ENCODE measurements at regions not wholly inside any gene's neighbourhood (a gene's known extent, or its start where the extent isn't known, plus 50 kb on each side); places are given as distances from the start of the nearest gene placed in this dataset.

DNA sequence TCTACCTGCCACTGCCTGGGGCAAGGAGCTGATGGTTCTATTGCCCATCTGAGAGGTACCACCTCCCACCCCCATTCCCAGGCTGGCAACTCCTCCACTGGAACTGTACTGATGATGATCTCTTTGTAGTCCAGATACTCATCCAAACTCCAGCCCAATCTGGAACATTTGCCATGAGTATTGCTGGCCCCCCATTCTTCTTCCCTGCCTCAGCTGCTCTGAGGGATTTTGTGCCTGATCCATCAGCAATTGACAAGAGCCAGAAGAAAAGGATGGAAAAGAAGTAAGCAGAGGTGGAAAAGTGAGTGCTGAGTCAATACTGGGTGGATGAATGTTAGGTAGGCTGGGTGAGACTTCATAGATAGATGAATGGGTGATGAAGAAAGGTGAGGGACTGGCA lies 101.2 kb downstream of the NMUR2 start:
- TF ChIP-seq NR3C1 (IDR thresholded peaks at IDR 0.05) (no peak), KDM5A (IDR thresholded peaks at IDR 0.05) (no peak), KDM1A (IDR thresholded peaks at IDR 0.05; ENCODE audit: low read depth) (no peak), POLR2AphosphoS2 (conservative IDR thresholded peaks at IDR 0.05; ENCODE audit: low read length) (no peak), RAD21 (conservative IDR thresholded peaks at IDR 0.05 in 1 of 2, IDR thresholded peaks at IDR 0.05 in 1 of 2) (no peak), RNF2 (IDR thresholded peaks at IDR 0.05; ENCODE audit: borderline replicate concordance, low read depth) (no peak), CEBPB (IDR thresholded peaks at IDR 0.05) (no peak)
- TF ChIP-seq, protein P1, sequence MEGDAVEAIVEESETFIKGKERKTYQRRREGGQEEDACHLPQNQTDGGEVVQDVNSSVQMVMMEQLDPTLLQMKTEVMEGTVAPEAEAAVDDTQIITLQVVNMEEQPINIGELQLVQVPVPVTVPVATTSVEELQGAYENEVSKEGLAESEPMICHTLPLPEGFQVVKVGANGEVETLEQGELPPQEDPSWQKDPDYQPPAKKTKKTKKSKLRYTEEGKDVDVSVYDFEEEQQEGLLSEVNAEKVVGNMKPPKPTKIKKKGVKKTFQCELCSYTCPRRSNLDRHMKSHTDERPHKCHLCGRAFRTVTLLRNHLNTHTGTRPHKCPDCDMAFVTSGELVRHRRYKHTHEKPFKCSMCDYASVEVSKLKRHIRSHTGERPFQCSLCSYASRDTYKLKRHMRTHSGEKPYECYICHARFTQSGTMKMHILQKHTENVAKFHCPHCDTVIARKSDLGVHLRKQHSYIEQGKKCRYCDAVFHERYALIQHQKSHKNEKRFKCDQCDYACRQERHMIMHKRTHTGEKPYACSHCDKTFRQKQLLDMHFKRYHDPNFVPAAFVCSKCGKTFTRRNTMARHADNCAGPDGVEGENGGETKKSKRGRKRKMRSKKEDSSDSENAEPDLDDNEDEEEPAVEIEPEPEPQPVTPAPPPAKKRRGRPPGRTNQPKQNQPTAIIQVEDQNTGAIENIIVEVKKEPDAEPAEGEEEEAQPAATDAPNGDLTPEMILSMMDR (IDR thresholded peaks at IDR 0.05), result no peak
- TF ChIP-seq, protein P2, sequence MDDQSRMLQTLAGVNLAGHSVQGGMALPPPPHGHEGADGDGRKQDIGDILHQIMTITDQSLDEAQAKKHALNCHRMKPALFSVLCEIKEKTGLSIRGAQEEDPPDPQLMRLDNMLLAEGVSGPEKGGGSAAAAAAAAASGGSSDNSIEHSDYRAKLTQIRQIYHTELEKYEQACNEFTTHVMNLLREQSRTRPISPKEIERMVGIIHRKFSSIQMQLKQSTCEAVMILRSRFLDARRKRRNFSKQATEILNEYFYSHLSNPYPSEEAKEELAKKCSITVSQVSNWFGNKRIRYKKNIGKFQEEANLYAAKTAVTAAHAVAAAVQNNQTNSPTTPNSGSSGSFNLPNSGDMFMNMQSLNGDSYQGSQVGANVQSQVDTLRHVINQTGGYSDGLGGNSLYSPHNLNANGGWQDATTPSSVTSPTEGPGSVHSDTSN (IDR thresholded peaks at IDR 0.05), result no peak
- TF ChIP-seq, protein P3, sequence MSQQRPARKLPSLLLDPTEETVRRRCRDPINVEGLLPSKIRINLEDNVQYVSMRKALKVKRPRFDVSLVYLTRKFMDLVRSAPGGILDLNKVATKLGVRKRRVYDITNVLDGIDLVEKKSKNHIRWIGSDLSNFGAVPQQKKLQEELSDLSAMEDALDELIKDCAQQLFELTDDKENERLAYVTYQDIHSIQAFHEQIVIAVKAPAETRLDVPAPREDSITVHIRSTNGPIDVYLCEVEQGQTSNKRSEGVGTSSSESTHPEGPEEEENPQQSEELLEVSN (IDR thresholded peaks at IDR 0.05; ENCODE audit: borderline replicate concordance, low read depth), result no peak
